ENCODE measurements at regions not wholly inside any gene's neighbourhood (a gene's known extent, or its start where the extent isn't known, plus 50 kb on each side); places are given as distances from the start of the nearest gene placed in this dataset.
"Not testable (repeated sequence)": the region's sequence is repeated elsewhere in the genome, so short reads cannot be mapped to it uniquely, and the experiment has no call there.

DNA sequence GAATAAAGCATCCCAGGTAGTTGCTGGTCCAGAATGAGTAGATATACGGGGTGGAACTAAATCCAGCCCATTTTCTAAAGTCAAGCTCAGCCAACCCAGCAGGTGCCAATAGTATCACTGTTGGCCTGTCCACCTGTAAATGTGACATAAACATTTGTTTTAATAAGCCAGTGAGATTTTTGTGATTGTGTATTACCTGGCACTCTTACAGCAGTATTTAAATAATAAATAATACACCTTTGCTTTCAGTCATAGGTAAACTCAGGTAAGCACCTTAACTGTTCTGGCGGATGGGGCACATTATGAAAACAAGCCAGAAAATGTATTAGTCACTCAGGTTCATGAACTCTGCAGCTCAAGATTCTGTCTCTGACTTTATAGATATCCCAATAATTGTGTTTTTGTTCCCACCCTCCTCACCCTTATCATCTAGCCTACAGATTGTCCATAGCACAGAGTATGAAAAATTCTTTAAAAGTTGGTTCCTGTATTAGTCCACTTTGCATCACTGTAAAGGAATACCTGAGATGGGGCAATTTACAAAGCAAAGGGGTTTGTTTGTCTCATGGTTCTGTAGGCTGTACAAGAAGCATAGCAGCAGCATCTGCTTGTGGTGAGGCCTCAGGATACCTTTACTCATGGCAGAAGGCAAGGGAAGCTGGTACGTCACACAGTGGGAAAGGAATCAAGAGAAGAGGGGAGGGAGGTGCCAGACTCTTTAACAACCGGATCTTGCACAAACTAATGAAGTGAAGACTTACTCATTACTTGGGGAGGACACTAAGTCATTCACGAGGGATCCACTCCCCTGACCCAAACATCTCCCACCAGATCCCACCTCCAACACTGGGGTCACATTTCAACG, 73.0 kb upstream of the CYRIA start:
- Mint-ChIP-seq H3K4me3 (no peak overlapping the region), H3K4me1 (no peaks in the 10 kb centered on the region), H3K27ac (no peak overlapping the region), H3K9me3 (no peaks in the 10 kb centered on the region), H3K36me3 (no peaks in the 10 kb centered on the region), H3K27me3 (no peaks in the 10 kb centered on the region)
- CTCF ChIA-PET: no interaction called here
- DNase-seq: no peak

DNA sequence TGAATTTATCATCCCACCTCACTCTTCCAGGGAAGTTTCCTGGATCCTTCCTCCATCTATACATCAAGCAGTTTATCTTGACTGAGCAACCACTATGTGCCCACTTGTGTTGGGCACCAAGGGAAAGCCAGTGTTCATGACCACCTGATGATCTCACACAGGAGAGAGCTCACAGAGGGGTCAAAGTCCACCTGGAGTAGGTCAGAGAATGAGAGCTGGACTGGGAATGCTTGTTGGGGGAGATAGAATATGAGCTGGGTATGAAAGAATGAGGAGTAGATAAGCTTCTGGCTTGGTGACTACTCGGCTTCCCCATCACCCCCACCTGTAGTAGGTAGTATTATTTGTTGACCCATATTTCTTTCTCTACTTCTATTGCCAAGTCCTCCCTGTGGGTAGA, 72.2 kb upstream of the CYRIA start:
- no peaks in the 10 kb centered on the region for H3K9me3 Mint-ChIP-seq
- H3K36me3 Mint-ChIP-seq: no peaks in the 10 kb centered on the region
- no peak for DNase-seq
- H3K27ac Mint-ChIP-seq: no peak overlapping the region
- H3K4me3 Mint-ChIP-seq: no peak overlapping the region
- H3K27me3 Mint-ChIP-seq: no peaks in the 10 kb centered on the region
- CTCF ChIA-PET: no interaction called here
- no peaks in the 10 kb centered on the region for H3K4me1 Mint-ChIP-seq

DNA sequence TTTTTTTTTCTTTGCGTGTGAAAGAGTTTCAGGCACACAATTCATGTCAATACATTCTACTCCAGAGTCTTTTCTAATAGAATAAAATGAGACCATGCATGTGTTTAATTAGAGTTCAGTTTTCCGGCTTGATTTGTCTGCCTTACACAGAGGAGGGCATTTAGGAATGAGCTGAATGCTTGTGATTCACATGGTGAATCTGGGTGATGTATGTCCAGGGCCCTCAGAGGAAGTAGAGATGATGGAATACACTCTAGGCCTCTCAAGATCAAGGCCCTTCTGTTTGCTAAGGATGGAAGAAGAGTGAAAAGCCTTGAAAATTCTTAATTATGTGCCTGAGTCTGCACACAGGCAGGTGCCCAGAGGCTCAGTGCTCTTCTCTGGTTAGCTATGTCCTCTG, 71.0 kb upstream of the CYRIA start:
- H3K36me3 Mint-ChIP-seq: no peaks in the 10 kb centered on the region
- H3K4me1 Mint-ChIP-seq: no peaks in the 10 kb centered on the region
- CTCF ChIA-PET: no interaction called here

DNA sequence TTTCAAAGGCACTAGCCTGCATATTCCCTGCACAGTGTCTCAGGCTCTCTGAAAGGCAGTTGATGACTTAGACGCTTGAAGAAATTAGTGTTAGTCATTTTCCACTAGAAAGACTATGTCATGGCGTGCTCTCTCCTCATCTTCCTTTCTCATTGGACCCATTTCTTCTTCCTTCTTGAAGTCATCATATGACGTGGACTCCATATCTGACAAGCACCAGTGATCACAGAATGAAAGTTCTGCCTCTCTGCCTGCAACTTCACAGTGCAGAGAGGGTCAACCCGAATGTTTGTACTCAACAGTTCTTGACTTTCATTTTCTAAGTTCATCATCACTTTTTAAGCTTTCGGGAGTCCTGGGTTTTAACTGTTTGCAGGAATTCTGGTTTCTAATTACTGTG, 63.7 kb upstream of the CYRIA start:
- Mint-ChIP-seq H3K4me1 (no peaks in the 10 kb centered on the region), H3K4me3 (no peak overlapping the region), H3K27me3 (peaks cover 3% of the 10 kb centered on the region), H3K36me3 (no peaks in the 10 kb centered on the region), H3K27ac (no peak overlapping the region), H3K9me3 (no peaks in the 10 kb centered on the region)
- CTCF ChIA-PET: interaction anchor here (0.6 kb wide), 1 partner anchor 115 kb away, joined by 3 read pairs; no protein-coding TSS in a partner anchor
- no peak for DNase-seq

More for the DNA sequence above, 71.0 kb upstream of the CYRIA start:
- Mint-ChIP-seq H3K9me3 (no peaks in the 10 kb centered on the region), H3K27ac (no peak overlapping the region), H3K4me3 (no peak overlapping the region), H3K27me3 (no peaks in the 10 kb centered on the region)
- DNase-seq: no peak

DNA sequence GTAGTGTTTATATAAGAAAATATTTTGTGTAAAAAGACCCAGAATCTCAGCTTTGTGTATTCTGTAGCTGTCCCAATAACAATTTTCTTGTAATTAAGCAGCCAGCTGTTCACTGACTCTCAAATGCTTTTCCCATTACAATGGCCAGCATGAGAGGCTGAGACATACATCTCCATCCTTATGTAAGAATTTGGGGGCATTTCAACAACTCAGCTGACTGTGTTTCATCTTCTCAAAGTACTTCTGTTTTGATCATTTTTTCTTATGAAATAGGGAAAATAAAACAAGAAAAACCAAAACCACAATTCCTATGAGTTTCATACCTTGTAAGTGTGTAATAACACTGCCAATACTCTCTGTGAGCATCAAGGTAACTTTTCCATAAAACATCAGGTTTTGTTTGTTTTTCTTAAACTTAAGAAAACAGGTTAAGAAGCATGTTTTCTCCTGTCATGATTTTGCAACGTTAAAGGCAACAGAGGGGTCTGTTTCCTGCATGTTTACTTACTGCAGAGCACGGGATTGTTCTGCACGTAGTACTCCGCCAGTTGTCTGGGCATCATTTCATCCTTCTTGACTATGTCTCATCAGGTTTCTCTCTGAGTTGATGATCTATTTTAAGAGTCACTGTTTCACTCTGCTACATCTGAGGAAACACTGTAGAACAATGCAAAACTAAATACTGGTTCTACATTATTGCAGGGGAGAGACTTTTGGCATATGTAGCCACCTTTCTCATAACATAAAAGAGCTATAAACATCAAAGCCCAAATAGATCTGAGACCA, 62.9 kb upstream of the CYRIA start:
- CTCF ChIA-PET: interaction anchor here (0.6 kb wide), 1 partner anchor 114 kb away, joined by 3 read pairs; no protein-coding TSS in a partner anchor

DNA sequence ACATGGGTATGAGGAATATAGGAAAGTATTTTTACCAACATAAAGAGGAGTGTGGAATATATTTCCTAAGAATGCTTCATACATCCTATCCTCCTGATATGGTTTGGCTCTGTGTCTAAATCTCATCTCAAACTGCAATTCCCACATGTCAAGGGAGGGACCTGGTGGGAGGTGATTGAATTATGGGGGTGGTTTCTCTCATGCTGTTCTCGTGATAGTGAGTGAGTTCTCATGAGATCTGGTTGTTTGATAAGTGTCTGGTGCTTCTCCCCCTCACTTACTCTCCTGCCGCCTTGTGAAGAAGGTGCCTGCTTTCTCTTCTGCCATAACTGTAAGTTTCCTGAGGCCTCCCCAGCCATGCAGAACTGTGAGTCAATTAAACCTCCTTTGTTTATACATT, 62.2 kb upstream of the CYRIA start:
- DNase-seq, H3K36me3 Mint-ChIP-seq, CTCF ChIA-PET, H3K27ac Mint-ChIP-seq, H3K4me1 Mint-ChIP-seq, H3K4me3 Mint-ChIP-seq, H3K27me3 Mint-ChIP-seq, H3K9me3 Mint-ChIP-seq: not testable (repeated sequence)

More for the DNA sequence above, 62.9 kb upstream of the CYRIA start:
- Mint-ChIP-seq H3K27me3 (peaks cover 3% of the 10 kb centered on the region), H3K9me3 (no peaks in the 10 kb centered on the region), H3K27ac (no peak overlapping the region), H3K4me1 (no peaks in the 10 kb centered on the region), H3K4me3 (no peak overlapping the region), H3K36me3 (no peaks in the 10 kb centered on the region)
- no peak for DNase-seq

DNA sequence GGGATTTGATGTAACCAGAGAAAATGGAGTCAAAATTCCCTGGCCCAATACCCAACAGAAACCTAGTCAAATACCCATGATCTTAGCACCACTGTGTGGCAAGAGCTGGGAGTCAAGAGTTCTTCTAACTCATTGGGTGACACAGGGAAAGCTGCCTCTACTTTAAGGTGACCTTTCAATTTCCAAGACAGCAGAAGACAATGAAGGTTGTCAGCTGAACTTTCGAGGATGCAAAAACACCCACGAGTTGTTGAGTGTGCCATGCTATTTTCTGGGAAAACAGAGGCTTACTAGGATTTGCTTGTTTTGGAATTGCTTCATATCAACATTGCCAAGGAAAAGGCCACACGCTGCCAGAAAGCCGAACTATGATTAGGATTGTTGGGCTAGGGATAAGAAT, 61.6 kb upstream of the CYRIA start:
- Mint-ChIP-seq H3K27ac (no peak overlapping the region), H3K36me3 (no peaks in the 10 kb centered on the region), H3K9me3 (no peaks in the 10 kb centered on the region), H3K27me3 (peaks cover 3% of the 10 kb centered on the region), H3K4me1 (no peaks in the 10 kb centered on the region), H3K4me3 (no peak overlapping the region)
- no peak for DNase-seq
- CTCF ChIA-PET: no interaction called here

DNA sequence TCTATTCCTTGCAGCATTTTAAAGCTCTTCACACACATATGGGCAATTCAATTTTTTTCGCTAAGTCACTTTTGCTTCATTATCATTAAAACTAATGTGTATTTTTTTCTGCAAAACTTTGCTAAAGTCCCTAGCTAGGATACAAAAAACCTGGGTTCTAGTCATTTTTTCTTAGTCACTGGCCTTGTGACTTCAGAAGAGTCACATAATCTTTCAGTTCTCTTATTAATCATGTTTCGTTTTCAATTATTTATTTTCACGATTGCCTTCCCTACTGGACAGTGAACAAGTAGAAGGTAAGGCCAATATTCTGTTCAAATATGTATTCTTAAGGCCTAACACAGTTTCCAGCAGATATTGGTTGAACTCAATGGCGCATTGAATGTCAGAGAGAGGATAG, 60.9 kb upstream of the CYRIA start:
- H3K27ac Mint-ChIP-seq: no peak overlapping the region
- no peaks in the 10 kb centered on the region for H3K4me1 Mint-ChIP-seq
- H3K27me3 Mint-ChIP-seq: peaks cover 3% of the 10 kb centered on the region
- no peaks in the 10 kb centered on the region for H3K9me3 Mint-ChIP-seq
- H3K36me3 Mint-ChIP-seq: no peaks in the 10 kb centered on the region
- H3K4me3 Mint-ChIP-seq: no peak overlapping the region
- DNase-seq: no peak
- CTCF ChIA-PET: no interaction called here

DNA sequence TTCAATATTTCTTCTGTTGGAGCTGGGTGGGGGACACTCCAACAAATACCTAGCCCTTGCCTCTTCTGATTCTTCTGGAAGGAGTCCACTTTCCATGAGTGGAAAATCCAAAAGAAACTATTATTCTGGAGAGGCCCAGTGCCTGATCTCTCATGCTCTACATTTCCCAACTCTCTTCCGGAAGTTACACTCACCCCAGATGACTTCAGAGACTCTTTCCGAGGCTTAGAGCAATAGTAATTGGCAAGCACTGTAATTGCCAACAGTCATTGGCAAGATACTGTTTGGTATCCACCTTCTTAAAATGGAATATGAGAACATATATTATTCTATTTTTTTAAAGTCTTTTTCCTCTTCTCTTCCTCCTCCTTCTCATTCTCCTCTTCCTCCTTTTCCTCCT, 60.5 kb upstream of the CYRIA start:
- CTCF ChIA-PET: no interaction called here
- Mint-ChIP-seq H3K4me1 (no peaks in the 10 kb centered on the region), H3K36me3 (no peaks in the 10 kb centered on the region), H3K4me3 (no peak overlapping the region), H3K27me3 (peaks cover 3% of the 10 kb centered on the region), H3K27ac (no peak overlapping the region), H3K9me3 (no peaks in the 10 kb centered on the region)
- DNase-seq: no peak

DNA sequence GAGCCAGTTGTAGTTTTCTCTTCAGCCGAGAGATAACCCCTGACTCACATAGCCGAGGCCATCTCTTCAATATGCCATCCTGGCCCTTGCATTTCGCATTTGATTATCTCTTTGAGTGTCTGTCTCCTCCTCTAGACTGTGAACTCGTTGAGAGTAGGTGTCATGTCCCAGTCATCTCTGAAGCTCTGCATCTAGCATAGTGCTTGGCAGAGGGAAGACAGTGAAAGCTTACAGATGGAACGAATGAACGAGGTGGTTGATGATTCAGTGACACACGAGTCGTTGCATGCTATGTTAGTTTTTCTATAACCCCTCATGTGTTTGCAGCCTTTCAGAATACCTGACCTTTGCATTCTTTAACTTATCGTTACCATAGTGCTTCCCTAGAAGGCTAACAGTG, 59.9 kb upstream of the CYRIA start:
- Mint-ChIP-seq H3K27ac (no peak overlapping the region), H3K9me3 (no peaks in the 10 kb centered on the region)
- DNase-seq: no peak

DNA sequence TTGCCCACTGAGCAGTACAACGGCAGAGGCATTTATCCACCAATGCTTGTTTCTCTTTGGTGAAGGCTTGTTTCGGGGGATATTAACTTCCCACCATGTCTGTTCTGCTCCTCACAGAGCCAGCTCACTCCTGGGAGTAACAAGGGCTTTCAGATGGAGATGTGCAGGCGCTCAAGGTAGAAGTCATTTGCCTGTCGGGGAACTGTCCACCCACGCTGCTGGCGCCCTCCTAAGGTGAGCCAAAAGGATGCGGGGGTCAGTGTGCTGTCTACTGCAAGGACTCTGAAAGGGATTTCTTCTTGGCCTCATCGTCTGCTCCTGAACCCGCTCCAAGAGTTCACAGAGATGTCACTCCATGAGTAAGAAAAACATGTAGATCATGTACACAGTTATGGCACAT, 57.0 kb upstream of the CYRIA start:
- no peak for DNase-seq

More for the DNA sequence above, 59.9 kb upstream of the CYRIA start:
- Mint-ChIP-seq H3K4me3 (no peak overlapping the region), H3K27me3 (peaks cover 3% of the 10 kb centered on the region), H3K36me3 (no peaks in the 10 kb centered on the region), H3K4me1 (no peaks in the 10 kb centered on the region)
- CTCF ChIA-PET: interaction anchor here (0.7 kb wide), 1 partner anchor 31 kb away, joined by 3 read pairs; no protein-coding TSS in a partner anchor

DNA sequence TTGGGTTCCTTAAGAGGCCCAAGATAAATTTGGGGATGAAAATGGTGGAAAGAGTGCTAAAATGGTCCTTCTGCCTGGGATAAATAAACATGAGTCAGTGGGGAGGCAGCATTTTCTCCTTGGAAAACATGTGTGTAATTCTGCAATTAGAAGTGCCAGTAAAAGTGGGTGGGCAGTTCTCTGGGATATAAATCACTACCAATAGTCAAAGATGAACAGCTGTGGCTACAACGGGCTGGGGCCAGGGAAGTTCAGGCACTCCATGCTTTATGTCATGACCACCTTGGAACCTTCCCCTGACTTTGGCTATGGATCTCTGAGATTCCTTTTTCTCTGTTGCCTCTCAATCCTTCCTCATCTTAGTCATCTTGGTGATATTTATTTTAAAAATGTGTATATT, 56.5 kb upstream of the CYRIA start:
- no peaks in the 10 kb centered on the region for H3K9me3 Mint-ChIP-seq
- DNase-seq: no peak
- H3K36me3 Mint-ChIP-seq: no peaks in the 10 kb centered on the region
- CTCF ChIA-PET: no interaction called here
- no peak overlapping the region for H3K27ac Mint-ChIP-seq
- no peaks in the 10 kb centered on the region for H3K4me1 Mint-ChIP-seq
- H3K4me3 Mint-ChIP-seq: no peak overlapping the region
- H3K27me3 Mint-ChIP-seq: peaks cover 3% of the 10 kb centered on the region

More for the DNA sequence above, 57.0 kb upstream of the CYRIA start:
- peaks cover 3% of the 10 kb centered on the region for H3K27me3 Mint-ChIP-seq
- H3K4me3 Mint-ChIP-seq: no peak overlapping the region
- no peaks in the 10 kb centered on the region for H3K4me1 Mint-ChIP-seq
- CTCF ChIA-PET: no interaction called here
- H3K9me3 Mint-ChIP-seq: no peaks in the 10 kb centered on the region
- no peak overlapping the region for H3K27ac Mint-ChIP-seq
- H3K36me3 Mint-ChIP-seq: no peaks in the 10 kb centered on the region

DNA sequence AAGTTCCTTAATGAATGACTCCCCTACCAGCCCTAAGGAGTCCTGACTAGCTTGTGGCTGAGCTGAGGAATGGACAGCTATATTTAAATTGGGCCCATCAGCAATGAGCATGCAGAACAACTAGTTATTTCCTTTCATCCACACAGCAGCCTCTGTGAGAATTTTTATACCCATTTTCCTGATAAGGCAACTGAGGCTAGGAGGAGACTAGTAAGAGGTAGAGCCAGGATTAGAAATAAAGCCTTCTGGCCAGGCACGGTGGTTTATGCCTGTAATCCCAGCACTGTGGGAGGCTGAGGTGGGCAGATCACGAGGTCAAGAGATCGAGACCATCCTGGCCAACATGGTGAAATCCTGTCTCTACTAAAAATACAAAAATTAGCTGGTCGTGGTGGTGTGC, 55.9 kb upstream of the CYRIA start:
- H3K27ac Mint-ChIP-seq, DNase-seq, H3K36me3 Mint-ChIP-seq, CTCF ChIA-PET, H3K27me3 Mint-ChIP-seq, H3K9me3 Mint-ChIP-seq, H3K4me3 Mint-ChIP-seq, H3K4me1 Mint-ChIP-seq: not testable (repeated sequence)

DNA sequence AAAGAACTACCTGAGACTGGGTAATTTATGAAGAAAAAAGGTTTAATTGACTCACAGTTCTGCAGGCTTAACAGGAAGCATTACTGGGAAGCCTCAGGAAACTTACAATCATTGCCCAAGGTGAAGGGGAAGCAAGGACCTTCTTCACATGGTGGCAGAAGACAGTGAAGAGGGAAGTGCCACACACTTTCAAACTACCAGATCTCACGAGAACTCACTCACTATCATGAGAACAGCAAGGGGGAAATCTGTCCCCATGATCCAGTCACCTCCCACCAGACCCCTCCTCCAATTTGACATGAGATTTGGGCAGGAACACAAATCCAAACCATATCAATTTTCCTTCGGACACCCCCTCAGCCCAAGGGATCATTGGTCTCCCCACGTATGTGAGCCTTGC, 55.1 kb upstream of the CYRIA start:
- CTCF ChIA-PET, H3K36me3 Mint-ChIP-seq, DNase-seq, H3K27ac Mint-ChIP-seq, H3K27me3 Mint-ChIP-seq, H3K4me3 Mint-ChIP-seq, H3K4me1 Mint-ChIP-seq, H3K9me3 Mint-ChIP-seq: not testable (repeated sequence)

DNA sequence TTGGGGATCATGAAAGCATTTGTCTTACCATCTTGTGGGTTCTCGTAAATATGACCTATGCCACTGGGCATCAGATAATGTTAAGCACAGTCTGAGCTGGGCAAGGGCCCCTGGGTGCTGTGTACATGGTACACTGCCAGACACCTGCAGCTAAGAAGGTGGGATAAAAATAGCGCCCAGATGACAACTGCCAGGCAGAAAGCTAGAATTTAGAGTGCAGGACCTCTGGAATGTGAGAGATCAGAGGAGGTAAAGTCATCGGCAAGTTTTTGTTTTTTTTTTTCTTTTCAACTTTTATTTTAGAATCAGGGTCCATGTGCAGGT, 53.8 kb upstream of the CYRIA start:
- Mint-ChIP-seq H3K27me3 (peaks cover 3% of the 10 kb centered on the region), H3K4me3 (no peak overlapping the region), H3K27ac (no peak overlapping the region), H3K9me3 (no peaks in the 10 kb centered on the region), H3K4me1 (no peaks in the 10 kb centered on the region), H3K36me3 (no peaks in the 10 kb centered on the region)
- no peak for DNase-seq
- CTCF ChIA-PET: no interaction called here
